Stomach (tissue), 8 donors: ENCODE measurements at regions not wholly inside any gene's neighbourhood (a gene's known extent, or its start where the extent isn't known, plus 50 kb on each side); places are given as distances from the start of the nearest gene placed in this dataset.

Source experiments
- DNase-seq, 2 donors: peaks; one replicate each; pipeline versions ENCODE4 v3.0.0 to v3.0.0-alpha.2; 2013 to 2019
- H3K27ac ChIP-seq, 5 donors: fragments of 200-600 bp in 4 of 5; sonication (generic) in 4 of 5; one replicate each; pipeline ENCODE4 v1.5.1; 2013 to 2019; ENCODE audit warnings: mild to moderate bottlenecking in 1 of 5, moderate library complexity in 1 of 5
- H3K27me3 ChIP-seq, 3 donors: fragments of 200-600 bp; sonication (generic); one replicate each; pipeline ENCODE4 v1.5.1; 2017 to 2019; ENCODE audit warnings: mixed run types in 1 of 3
- H3K36me3 ChIP-seq, 4 donors: fragments of 200-600 bp; sonication (generic); 1 replicate in 3 of 4; 2 replicates in 1 of 4; pipeline ENCODE4 v1.5.1; 2016 to 2019
- H3K4me1 ChIP-seq, 4 donors: fragments of 200-600 bp; sonication (generic); one replicate each; pipeline ENCODE4 v1.5.1; 2016 to 2019
- H3K4me3 ChIP-seq, 4 donors: fragments of 200-600 bp; sonication (generic) in 3 of 4; one replicate each; pipeline ENCODE4 v1.5.1; 2016 to 2019; ENCODE audit warnings: mild to moderate bottlenecking in 1 of 4
- H3K9me3 ChIP-seq, 4 donors: fragments of 200-600 bp; sonication (generic); one replicate each; pipeline ENCODE4 v1.5.1; 2016 to 2019
- EP300 ChIP-seq: sonication (generic); formaldehyde crosslinking; IDR thresholded peaks from one replicate; pipeline ENCODE4 v1.6.1; 2017; ENCODE audit warnings: antibody characterized with exemption
- POLR2A ChIP-seq, 4 donors: fragments of 450-650 bp; IDR thresholded peaks; one replicate each; pipeline ENCODE4 v1.6.1; 2016; ENCODE audit warnings: antibody characterized with exemption in 4 of 4, control low read depth in 2 of 4, mild to moderate bottlenecking in 1 of 4, moderate library complexity in 1 of 4
- POLR2AphosphoS5 ChIP-seq, 3 donors: sonication (generic); formaldehyde crosslinking; IDR thresholded peaks; one replicate each; pipeline ENCODE4 v1.6.1; 2016; ENCODE audit warnings: antibody characterized with exemption in 3 of 3
- WGBS, 5 donors: extraction: QIAGEN DNeasy Blood & Tissue Kit in 3 of 5; methylation state at CpG; one replicate each; pipeline versions ENCODE4 v1.1.5 to v1.1.7; 2013 to 2018; 5-methylcytosine and 5-hydroxymethylcytosine counted together
- intact Hi-C: fragments of 100-400 bp; cut with DNase I; formaldehyde crosslinking; loops from one replicate; pipeline ENCODE4 v1.15.1; 2023; ENCODE audit warnings: low total_unique reads
- TF ChIP-seq, protein P1 (sequence below), 7 experiments: fragments of 450-650 bp in 4 of 7; fragments of 200-600 bp in 3 of 7; sonication (generic) in 3 of 7; IDR thresholded peaks; one replicate each; pipeline ENCODE4 v1.5.1; 2016 to 2019; ENCODE audit warnings: antibody characterized with exemption in 7 of 7, control low read depth in 2 of 7, mild to moderate bottlenecking in 1 of 7
- donor health status: healthy with polysubstance abuse.
- donor health status: Bipolar disorder and iron deficiency.
- donor health status: healthy.

DNA sequence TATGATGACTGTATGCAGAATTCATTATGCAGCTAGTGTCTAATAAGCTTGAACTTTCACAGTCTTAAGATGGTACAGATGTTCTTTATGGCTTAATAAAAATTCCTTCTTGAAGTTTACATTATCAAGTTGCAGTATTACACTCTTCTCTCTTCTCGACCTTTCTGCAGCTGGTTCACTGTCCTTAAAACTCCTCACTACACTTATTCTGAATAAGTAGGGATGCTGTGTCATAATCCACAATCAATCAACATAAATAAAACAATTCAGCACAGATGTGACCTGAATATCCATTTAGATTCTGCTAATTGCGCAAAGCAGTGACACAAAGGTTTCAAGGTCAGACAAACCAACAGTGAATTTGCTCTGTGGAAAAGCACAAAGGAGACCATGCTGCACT is 356.8 kb downstream of the SUCLG1 start:
- Histone ChIP-seq H3K27ac (no peak overlapping the region), H3K36me3 (no peaks in the 10 kb centered on the region), H3K4me1 (no peaks in the 10 kb centered on the region), H3K27me3 (no peaks in the 10 kb centered on the region), H3K4me3 (no peak overlapping the region), H3K9me3 (peaks cover 5 to 17% (median 12%) of the 10 kb centered on the region in 4 donors)
- DNase-seq = no peak
- intact Hi-C loops = no loop called here
- TF ChIP-seq POLR2AphosphoS5 (IDR thresholded peaks at IDR 0.05) (no peak), POLR2A (IDR thresholded peaks at IDR 0.05) (no peak), EP300 (no peak)
- TF ChIP-seq, protein P1, sequence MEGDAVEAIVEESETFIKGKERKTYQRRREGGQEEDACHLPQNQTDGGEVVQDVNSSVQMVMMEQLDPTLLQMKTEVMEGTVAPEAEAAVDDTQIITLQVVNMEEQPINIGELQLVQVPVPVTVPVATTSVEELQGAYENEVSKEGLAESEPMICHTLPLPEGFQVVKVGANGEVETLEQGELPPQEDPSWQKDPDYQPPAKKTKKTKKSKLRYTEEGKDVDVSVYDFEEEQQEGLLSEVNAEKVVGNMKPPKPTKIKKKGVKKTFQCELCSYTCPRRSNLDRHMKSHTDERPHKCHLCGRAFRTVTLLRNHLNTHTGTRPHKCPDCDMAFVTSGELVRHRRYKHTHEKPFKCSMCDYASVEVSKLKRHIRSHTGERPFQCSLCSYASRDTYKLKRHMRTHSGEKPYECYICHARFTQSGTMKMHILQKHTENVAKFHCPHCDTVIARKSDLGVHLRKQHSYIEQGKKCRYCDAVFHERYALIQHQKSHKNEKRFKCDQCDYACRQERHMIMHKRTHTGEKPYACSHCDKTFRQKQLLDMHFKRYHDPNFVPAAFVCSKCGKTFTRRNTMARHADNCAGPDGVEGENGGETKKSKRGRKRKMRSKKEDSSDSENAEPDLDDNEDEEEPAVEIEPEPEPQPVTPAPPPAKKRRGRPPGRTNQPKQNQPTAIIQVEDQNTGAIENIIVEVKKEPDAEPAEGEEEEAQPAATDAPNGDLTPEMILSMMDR (IDR thresholded peaks at IDR 0.05) = no peak
- WGBS, 5 donors = 45 to 70% (median 63%) methylated on average over 2 of the region's 2 CpGs

DNA sequence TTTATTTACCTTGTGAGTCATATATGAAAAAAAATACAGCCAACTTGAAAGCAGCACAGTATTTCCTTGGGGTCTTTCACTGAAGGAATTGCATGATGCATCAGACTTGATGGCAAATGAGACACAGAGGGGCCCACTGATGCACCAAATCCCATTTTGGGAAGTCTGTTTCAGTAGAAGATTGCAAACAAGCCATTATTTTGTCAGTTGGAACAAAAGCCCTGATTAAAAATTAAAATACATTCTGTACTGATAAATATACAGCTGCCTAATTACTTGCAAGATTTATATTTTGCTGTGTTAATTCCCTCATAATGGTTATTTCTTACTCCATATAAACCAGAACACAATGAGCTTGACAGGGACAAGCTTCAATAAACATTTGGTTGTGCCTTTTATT is 370.4 kb downstream of the SUCLG1 start:
- no peak for TF ChIP-seq POLR2AphosphoS5 (IDR thresholded peaks at IDR 0.05)
- TF ChIP-seq, protein P1 (IDR thresholded peaks at IDR 0.05) = no peak
- no peak for TF ChIP-seq EP300
- no peak for TF ChIP-seq POLR2A (IDR thresholded peaks at IDR 0.05)
- Histone ChIP-seq H3K9me3 (peaks cover 0 to 16% (median 6%) of the 10 kb centered on the region in 4 donors), H3K27ac (no peak overlapping the region), H3K36me3 (no peaks in the 10 kb centered on the region), H3K4me1 (no peaks in the 10 kb centered on the region), H3K27me3 (no peaks in the 10 kb centered on the region), H3K4me3 (no peak overlapping the region)
- no peak for DNase-seq
- intact Hi-C loops = no loop called here

DNA sequence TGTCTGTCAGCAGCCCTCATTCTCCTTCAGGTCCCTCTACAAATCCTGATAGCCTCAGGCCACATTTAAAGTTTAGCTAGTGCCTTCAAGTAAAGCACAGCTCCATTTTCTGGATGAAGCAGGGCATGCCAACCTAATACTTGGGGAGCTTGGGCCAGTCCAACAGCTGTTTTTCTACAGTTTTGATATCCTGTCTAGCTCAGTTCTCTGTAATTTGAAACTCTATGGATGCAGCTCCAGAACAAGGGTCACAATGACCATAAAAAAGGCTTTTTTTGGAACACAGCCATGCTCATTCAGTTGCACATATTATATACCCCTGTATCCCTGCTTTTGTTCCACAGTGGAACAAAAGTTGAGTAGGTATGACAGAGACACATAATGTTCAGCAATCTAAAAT is 373.5 kb downstream of the SUCLG1 start:
- Histone ChIP-seq H3K27ac (no peak overlapping the region), H3K4me3 (no peak overlapping the region), H3K36me3 (no peaks in the 10 kb centered on the region), H3K9me3 (no peaks in the 10 kb centered on the region), H3K27me3 (no peaks in the 10 kb centered on the region), H3K4me1 (no peaks in the 10 kb centered on the region)
- no peak for DNase-seq
- TF ChIP-seq, protein P1 (IDR thresholded peaks at IDR 0.05) = no peak
- no peak for TF ChIP-seq POLR2AphosphoS5 (IDR thresholded peaks at IDR 0.05)
- TF ChIP-seq EP300 = no peak
- no peak for TF ChIP-seq POLR2A (IDR thresholded peaks at IDR 0.05)
- intact Hi-C loops = no loop called here

DNA sequence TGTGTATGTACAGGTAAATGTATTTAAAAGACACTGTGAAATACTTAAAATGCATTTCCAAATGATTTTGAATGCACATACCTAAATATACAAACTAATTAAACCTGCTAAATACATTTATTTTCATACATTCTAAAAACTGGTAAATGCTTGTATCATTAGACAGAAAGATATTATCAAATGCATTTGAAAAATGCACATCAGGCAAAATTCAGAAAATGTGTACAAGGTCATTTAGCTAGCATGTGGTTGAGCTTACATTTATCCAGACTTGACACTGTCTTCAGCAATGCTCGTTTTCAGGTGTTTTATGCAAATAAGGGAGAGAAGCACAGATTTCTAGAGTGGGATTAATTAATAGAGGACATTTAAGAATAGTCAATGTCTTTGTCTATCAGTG is 374.2 kb downstream of the SUCLG1 start:
- intact Hi-C loops = no loop called here
- Histone ChIP-seq H3K27me3 (no peaks in the 10 kb centered on the region), H3K36me3 (no peaks in the 10 kb centered on the region), H3K4me3 (no peak overlapping the region), H3K27ac (no peak overlapping the region), H3K9me3 (no peaks in the 10 kb centered on the region), H3K4me1 (no peaks in the 10 kb centered on the region)
- TF ChIP-seq EP300 (no peak), POLR2A (IDR thresholded peaks at IDR 0.05) (no peak), POLR2AphosphoS5 (IDR thresholded peaks at IDR 0.05) (no peak)
- TF ChIP-seq, protein P1 (IDR thresholded peaks at IDR 0.05) = no peak
- no peak for DNase-seq
- WGBS, 5 donors = 17 to 55% (median 41%) methylated on average over 1 of the region's 1 CpG
